Type B pancreatic cell (in vitro differentiated cells): ENCODE measurements at regions not wholly inside any gene's neighbourhood (a gene's known extent, or its start where the extent isn't known, plus 50 kb on each side); places are given as distances from the start of the nearest gene placed in this dataset.

Experiments
- DNase-seq: peaks from one replicate; pipeline ENCODE4 v3.0.0; 2021; ENCODE audit warnings: mixed read lengths; ENCODE audit not compliant: unreplicated experiment; ENCODE audit errors: extremely low spot score
- H3K27ac Mint-ChIP-seq: 2 replicates; pipeline ENCODE4 v1.8.0; 2021; ENCODE audit warnings: mild to moderate bottlenecking, mixed read lengths
- H3K27me3 Mint-ChIP-seq: 2 replicates; pipeline ENCODE4 v1.8.0; 2021; ENCODE audit warnings: mixed read lengths
- H3K36me3 Mint-ChIP-seq: 2 replicates; pipeline ENCODE4 v1.8.0; 2021; ENCODE audit warnings: mixed read lengths
- H3K4me1 Mint-ChIP-seq: one replicate; pipeline ENCODE4 v1.8.0; 2021; ENCODE audit warnings: mixed read lengths; ENCODE audit not compliant: unreplicated experiment
- H3K4me3 Mint-ChIP-seq: 2 replicates; pipeline ENCODE4 v1.8.0; 2021; ENCODE audit warnings: mild to moderate bottlenecking, mixed read lengths
- H3K9me3 Mint-ChIP-seq: 2 replicates; pipeline ENCODE4 v1.8.0; 2021; ENCODE audit warnings: mixed read lengths
- TF ChIP-seq, protein P1 (sequence below): fragments of 200-600 bp; sonication (generic); conservative IDR thresholded peaks from 2 replicates; pipeline ENCODE4 v1.5.0; 2021; ENCODE audit warnings: antibody characterized with exemption, mild to moderate bottlenecking

DNA sequence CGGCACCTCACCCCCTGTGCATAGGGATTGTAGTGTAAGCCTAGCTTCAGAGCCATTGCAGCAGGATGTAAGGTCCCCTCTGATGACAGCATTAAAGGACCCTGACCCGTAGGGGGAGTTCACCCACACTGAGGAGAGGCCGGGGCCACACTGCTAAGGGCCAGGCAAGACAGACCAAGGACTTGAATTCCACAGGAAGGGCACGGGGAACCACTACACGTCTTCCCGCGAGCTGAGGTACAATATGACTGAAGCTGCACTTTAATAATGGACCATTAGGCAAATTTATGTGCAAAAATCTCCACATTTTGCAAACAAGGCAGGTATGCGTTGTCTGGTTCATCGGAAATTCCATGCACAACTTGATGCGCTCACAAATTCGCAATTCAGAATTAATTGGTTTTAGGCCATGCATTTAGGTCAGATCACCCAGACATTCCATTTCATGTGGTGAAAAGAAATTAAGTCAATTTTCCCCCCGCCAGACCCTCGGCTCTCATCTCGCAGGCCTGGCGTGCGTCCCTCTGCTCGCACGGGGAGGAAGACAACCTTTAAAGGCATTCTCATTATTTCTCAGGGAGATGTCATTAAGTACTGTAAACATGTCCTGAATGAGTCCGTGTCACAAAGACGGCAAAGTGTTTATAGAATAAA, 111.8 kb downstream of the FOXA2 start:
- DNase-seq: no peak
- H3K27me3 Mint-ChIP-seq: peaks cover 17% of the 10 kb centered on the region
- no peaks in the 10 kb centered on the region for H3K4me1 Mint-ChIP-seq

DNA sequence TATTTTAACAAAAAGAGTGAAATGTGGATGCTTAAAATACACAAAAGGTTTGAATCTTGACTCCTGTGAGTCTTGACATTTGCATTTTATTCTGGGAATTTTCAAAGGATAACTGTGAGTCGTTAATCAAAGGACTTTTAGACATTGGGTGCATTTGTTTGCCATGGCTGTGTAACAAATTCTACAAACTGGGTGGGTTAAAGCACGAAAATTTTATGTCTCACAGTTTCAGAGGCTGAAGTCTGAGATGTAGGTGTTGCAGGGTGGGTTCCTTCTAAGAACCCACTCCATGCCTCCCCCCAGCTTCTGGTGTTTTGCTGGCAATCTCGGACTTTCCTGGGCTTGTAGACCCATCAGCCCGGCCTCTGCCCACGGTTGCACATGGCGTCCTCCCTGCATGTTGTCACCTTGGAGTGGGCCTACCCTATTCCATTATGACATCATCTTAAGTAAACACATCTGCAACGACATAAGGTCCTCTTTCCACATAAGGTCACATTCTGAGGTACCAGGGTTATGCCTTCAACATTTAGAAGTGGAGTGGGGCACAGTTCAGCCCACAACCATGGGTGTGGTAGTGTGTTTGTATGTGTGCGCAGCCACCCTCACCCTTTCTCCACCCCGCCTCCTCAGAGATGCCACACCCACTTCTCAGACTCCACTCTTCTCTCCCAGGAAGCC, 113.1 kb downstream of the FOXA2 start:
- TF ChIP-seq, protein P1, sequence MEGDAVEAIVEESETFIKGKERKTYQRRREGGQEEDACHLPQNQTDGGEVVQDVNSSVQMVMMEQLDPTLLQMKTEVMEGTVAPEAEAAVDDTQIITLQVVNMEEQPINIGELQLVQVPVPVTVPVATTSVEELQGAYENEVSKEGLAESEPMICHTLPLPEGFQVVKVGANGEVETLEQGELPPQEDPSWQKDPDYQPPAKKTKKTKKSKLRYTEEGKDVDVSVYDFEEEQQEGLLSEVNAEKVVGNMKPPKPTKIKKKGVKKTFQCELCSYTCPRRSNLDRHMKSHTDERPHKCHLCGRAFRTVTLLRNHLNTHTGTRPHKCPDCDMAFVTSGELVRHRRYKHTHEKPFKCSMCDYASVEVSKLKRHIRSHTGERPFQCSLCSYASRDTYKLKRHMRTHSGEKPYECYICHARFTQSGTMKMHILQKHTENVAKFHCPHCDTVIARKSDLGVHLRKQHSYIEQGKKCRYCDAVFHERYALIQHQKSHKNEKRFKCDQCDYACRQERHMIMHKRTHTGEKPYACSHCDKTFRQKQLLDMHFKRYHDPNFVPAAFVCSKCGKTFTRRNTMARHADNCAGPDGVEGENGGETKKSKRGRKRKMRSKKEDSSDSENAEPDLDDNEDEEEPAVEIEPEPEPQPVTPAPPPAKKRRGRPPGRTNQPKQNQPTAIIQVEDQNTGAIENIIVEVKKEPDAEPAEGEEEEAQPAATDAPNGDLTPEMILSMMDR: no peak
- H3K27me3 Mint-ChIP-seq: peaks cover 12% of the 10 kb centered on the region
- peaks cover 5% of the 10 kb centered on the region for H3K9me3 Mint-ChIP-seq
- H3K27ac Mint-ChIP-seq: no peak overlapping the region
- H3K36me3 Mint-ChIP-seq: no peaks in the 10 kb centered on the region
- no peak for DNase-seq
- no peak overlapping the region for H3K4me3 Mint-ChIP-seq
- H3K4me1 Mint-ChIP-seq: no peaks in the 10 kb centered on the region

More for the DNA sequence above, 111.8 kb downstream of the FOXA2 start:
- Mint-ChIP-seq H3K36me3 (no peaks in the 10 kb centered on the region), H3K9me3 (peaks cover 11% of the 10 kb centered on the region), H3K27ac (no peak overlapping the region), H3K4me3 (no peak overlapping the region)
- TF ChIP-seq, protein P1: no peak

DNA sequence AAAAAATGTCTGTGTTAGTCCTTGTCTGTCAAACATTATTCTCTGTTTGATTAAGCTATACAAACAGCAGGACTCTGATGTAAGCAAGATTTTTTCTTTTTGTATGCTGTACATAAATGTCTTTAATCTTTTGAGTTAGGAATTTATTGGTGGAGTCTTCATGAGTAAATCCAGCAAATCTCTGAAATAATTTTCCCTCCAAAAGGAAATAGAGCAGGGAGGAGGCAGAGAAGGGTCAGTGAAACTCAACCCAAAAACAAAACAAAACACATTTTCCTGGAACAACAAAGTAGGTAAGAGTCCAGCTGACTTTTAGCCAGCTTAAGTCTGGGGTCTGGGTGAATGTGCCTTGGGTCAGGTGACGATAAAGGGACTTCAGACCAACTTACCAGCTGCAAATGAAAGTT, 113.7 kb downstream of the FOXA2 start:
- H3K27me3 Mint-ChIP-seq: peaks cover 17% of the 10 kb centered on the region
- H3K4me3 Mint-ChIP-seq: no peak overlapping the region
- H3K36me3 Mint-ChIP-seq: no peaks in the 10 kb centered on the region
- peaks cover 4% of the 10 kb centered on the region for H3K9me3 Mint-ChIP-seq
- DNase-seq: no peak
- H3K27ac Mint-ChIP-seq: no peak overlapping the region
- TF ChIP-seq, protein P1: no peak
- H3K4me1 Mint-ChIP-seq: peaks cover 5% of the 10 kb centered on the region

DNA sequence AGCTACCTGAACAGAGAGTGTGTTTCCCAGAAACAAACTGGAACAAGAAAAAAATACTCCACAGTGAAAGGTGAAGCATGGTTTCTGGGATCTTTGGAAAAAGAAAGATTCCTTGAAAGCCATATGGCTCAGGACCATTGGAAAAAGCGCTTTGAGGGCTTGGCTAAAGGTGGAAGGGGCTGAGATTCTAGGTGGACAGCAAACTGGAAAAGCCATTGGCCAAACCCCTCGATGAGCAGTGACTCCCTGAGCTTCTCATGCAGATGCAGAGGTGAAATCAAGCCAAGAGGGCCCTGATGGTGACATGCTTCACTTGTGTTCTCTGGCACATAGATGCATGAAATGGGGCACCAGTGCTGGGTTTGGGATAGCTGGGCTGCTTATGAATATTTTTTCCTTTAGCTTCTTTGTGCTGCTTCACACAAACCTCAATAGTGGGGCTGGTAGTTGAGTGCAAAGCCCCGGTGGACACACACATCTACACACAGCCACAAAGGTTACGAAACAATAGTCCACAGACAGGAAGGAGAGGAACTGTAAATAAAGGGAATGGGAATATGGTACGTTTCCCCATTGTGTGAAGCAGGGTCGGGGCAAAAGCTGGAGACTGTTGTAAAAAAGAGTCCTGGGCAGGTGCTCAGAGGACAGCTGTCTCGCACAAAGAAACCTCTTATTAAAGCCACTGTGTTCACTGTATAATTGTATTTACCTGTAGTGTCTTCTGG, 117.8 kb downstream of the FOXA2 start:
- Mint-ChIP-seq H3K36me3 (no peaks in the 10 kb centered on the region), H3K27me3 (peaks cover 8% of the 10 kb centered on the region), H3K9me3 (no peaks in the 10 kb centered on the region), H3K4me3 (peak overlapping the region; percentile 62), H3K27ac (peak overlapping the region; percentile 54), H3K4me1 (peaks cover 19% of the 10 kb centered on the region)
- TF ChIP-seq, protein P1: no peak
- no peak for DNase-seq

DNA sequence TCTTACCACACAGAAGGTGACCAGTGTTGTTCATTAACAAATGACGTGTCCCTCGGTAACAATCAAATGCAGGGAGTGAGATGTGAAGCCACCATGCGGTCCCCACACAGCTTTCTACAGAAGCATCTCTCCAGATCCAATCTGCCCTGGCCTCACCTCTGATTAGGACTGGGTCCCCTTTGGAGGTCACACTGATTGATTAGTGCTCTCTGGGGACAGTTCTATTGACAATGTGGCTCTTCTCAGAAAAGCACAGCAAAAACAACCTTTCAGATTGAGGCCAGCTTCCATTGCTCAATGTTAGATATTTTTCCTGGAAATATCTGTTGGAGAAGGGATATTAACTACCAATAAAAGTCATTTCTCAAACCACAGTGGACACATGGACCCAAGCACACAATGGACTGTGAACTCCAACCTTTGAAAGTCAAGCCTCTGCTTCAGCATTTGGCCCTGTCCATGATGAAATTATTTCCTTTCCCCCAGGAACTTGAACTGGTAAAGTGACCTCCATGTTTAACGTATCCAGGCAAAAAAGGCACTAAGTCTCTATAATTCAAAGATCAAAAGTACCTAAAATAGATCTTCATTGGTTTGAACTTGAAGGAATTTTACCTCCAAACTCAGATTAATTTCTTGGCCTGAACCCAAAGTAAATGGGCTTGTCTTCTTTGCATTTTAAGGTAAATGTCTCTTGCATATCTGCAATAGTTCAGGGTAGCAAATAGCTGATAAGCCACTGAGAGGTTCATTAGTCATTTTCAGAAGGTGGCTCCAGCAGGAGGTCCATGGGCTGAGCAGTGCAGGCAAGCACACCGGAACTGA, 118.5 kb downstream of the FOXA2 start:
- Mint-ChIP-seq H3K9me3 (no peaks in the 10 kb centered on the region), H3K36me3 (no peaks in the 10 kb centered on the region), H3K4me1 (peaks cover 19% of the 10 kb centered on the region), H3K4me3 (peak overlapping the region; percentile 62), H3K27ac (peak overlapping the region; percentile 54), H3K27me3 (peaks cover 10% of the 10 kb centered on the region)
- no peak for DNase-seq
- TF ChIP-seq, protein P1: no peak
